CD4-positive, alpha-beta T cell treated with Interleukin-15 for 1 hour (primary cell): ENCODE measurements at regions not wholly inside any gene's neighbourhood (a gene's known extent, or its start where the extent isn't known, plus 50 kb on each side); places are given as distances from the start of the nearest gene placed in this dataset.
A peak's percentile ranks its signal among the peaks of the same experiment; 100 is the strongest.

Experiments
- DNase-seq: peaks from one replicate; pipeline ENCODE4 v3.0.0-alpha.2; 2020

DNA sequence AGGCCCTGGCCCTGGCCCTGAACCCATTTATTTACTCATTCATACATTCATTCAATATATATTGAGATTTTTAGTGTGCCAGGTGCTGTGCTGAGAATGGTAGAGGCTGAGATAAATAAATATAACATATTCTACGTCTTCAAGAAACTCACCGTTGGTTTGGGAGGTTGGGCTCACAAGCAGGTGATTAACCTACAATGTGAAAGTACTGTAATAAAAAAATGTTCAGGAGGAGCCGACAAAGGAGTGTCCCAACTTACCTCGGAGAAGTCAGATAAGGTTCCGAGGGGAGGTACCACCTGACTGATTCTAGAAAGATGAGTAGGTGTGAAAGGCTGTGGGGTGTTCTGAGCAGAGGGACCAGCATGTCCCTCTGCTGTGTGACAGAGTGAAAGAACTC lies 479.6 kb upstream of the KLF4 start:
- DNase-seq, result no peak

GRCh38 chr9:107963246-107963645 lies 473.7 kb upstream of the KLF4 start:
- no peak for DNase-seq

DNA sequence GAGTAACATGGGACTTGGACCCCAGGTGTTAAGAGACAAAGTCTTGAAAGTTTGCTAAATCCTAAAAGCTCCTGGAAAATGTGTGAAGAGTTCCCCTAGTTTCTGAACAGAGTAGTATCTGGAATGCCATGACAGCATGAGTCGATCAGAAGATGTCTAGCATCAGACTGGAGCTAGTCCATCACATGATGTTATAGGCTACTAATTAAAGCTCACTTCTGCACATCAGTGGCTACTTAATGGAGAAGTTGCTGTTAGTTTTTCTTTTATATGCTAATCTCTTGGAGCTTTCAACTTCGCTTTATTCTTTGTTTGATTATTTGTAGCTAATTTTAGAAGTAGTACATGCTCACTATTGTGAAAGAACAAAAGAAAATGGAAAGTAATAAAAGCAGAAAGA lies 471.3 kb upstream of the KLF4 start:
- DNase-seq, result no peak

DNA sequence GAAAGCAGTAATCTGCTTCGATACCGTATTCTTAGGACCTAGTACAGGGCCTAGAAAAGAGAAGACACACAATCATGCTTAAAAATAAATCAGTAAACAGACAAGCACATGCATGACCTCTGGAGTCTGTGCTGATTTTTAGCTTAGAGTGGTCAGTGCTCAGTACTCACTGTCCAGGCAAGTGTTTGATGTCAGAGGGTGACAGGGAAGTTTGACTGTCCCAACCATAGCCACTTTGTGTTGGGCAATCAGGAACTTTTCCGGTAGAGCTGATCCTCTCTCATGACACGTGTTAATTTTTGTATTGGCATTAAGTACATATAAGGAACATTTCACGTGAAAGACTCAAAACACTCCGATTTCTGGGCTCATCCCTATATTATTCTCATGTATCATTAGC lies 464.7 kb upstream of the KLF4 start:
- DNase-seq, result no peak

GRCh38 chr9:107953556-107954125 lies 464.1 kb upstream of the KLF4 start:
- no peak for DNase-seq

DNA sequence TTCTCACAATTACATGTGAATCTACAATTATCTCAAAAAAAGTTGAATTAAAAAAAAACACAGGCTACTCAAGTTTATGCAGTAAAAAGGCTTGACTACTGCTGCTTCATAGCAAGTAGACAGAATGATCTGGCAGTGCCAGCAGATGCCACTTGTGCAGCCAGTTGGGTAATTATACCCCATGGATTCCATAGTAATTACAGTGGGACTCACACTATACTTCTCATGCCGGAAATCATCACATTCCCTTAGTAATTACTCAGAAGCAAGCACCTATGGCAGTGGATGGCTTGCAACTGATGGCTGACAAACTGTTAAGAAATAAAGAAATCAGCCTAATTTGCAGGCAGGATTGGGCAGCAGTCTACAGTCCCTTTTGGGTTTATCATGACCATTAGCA lies 463.2 kb upstream of the KLF4 start:
- DNase-seq, result no peak

GRCh38 chr9:107951511-107951910 lies 461.9 kb upstream of the KLF4 start:
- DNase-seq, result no peak

GRCh38 chr9:107949061-107949460 lies 459.5 kb upstream of the KLF4 start:
- peak; percentile 30 for DNase-seq

GRCh38 chr9:107948601-107949000 lies 459.0 kb upstream of the KLF4 start:
- no peak for DNase-seq

GRCh38 chr9:107948086-107948485 lies 458.5 kb upstream of the KLF4 start:
- no peak for DNase-seq

- DNase-seq, result no peak
Observed at GRCh38 chr9:107946364-107947141, 457.0 kb upstream of the KLF4 start.

DNA sequence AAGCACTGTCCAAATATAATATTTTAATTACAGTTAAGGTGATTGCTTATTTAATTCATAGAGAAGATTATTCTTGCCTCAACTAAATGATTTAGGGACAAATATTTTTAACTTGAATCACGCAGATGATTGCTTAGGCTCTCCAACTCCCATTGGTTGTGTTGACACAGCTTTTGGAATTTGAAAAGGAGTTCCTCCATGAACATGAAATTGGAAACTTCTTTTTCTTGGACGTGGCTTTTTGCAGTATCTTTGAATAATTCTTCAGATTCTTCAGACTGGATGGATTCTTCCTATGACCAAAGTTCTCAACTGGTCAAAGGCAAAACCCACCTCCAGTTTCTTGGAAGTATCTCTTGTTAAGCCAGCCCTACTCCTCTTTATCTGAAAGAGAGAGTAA lies 456.4 kb upstream of the KLF4 start:
- DNase-seq, result no peak

GRCh38 chr9:107945493-107945892 lies 455.9 kb upstream of the KLF4 start:
- no peak for DNase-seq

DNA sequence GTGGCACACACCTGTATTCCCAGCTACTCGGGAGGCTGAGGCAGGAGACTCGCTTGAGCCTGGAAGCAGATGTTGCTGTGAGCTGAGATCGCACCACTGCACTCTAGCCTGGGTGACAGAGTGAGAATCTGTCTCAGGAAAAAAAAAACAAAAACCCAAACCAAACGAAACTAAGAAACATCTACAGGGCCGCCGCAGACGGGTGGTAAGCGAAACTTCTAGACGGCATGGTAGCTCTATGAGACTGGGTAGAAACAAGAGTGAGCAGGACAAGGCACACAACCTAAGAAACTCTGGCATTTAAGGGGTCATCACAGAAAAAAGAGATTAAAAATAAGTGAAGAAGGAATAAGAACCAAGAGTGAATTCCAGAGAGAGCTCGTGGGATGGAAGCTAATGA lies 454.8 kb upstream of the KLF4 start:
- no peak for DNase-seq

- DNase-seq, result no peak
Observed at GRCh38 chr9:107943901-107944300, 454.3 kb upstream of the KLF4 start.

GRCh38 chr9:107942856-107943255 lies 453.3 kb upstream of the KLF4 start:
- DNase-seq, result no peak

- DNase-seq, result no peak
Observed at GRCh38 chr9:107942291-107942690, 452.7 kb upstream of the KLF4 start.

DNA sequence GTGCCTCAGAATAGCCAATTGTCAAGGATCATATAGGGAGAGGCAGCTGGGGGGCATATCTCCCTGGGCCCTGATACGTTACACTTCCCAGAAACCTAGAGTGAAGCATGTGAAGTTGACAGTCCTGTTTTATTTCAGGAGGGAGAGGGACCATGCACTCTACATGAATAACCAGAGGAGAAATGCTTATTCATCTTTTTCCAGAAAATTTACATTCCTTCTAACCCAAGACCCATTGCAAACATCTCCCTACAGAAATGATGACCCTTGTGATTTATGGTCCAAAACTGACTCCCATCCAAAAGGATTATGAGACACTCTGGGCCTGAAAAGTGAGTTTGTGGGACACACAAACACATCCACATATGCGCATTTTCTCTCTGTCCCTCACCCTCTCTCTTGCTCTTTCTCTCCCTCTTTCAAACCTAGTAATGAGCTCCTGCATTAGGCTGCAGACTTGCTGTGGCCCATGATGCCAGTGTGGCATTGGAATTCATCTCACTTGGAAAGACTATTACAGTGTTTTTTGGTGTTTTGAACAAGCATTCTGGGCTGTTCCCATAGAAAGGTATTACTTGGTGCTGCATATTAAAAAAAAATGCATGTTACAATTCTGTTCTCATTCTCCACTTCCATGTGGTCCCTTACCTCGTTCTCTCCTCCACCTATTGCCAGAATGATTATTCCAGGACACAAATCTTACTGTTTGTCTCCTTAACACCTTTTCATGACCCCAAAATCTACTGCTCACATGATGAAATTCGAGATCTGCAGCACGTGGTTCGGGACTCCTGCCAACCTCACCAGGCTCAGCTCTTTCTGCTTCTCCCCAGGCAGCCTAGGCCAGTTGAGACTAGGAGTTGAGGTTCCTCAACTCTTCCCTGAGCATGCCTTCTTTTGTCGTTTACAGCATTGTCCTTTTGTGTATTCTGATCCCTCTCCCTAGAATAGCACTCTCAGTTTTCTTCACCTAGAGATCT lies 451.3 kb upstream of the KLF4 start:
- DNase-seq, result no peak

DNA sequence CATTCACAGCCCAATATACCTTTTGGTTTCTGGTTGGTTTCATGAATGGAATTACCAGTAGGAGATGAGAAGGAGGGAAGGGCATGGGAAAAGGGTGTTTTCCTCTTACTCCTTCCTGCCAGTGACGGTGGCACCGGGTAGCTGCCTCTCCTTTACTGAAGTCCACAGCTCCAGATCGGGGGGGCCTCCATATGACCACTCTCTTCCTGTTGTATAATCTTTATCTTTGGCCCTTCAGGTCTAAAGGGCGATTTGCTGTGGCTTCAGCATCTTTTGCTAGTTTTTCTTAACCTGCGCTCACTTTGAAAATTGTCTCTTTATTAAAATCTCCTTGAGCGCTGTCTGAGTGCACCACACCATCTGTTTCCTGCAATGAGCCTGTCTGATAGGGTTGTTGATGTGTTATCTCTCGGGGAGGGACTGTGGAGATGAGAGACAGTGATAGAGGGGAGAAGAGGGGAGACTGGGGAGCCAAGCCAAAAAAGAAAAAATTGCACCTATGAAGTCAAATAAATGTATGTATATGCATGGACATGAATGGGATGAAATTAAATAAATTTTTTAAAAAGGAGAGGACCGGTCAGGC lies 449.3 kb upstream of the KLF4 start:
- no peak for DNase-seq

DNA sequence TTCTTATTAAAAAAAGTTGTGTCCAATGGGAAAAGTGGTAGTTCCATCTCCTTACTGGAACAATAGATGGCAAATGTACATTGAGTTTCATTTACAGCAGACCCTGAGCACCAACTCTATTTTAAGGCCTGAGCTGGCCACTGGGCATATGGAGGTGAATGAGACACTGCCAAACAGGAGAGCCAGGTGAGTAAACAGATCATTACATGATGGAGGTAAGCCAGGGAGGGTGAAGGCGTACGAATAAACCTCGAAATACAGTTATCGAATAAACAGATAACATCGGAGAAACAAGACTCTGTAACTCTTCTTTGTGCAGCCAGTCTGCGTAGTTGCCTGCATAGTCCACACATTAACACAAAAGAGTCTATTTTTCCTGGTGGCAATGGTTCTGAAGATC lies 446.4 kb upstream of the KLF4 start:
- no peak for DNase-seq

- no peak for DNase-seq
Observed at GRCh38 chr9:107933516-107933915, 443.9 kb upstream of the KLF4 start.

- DNase-seq, result no peak
Observed at GRCh38 chr9:107933097-107933496, 443.5 kb upstream of the KLF4 start.

- DNase-seq, result no peak
Observed at GRCh38 chr9:107932601-107933000, 443.0 kb upstream of the KLF4 start.
